GM21619 (cell line): ENCODE measurements at regions not wholly inside any gene's neighbourhood (a gene's known extent, or its start where the extent isn't known, plus 50 kb on each side); places are given as distances from the start of the nearest gene placed in this dataset.

ENCODE experiments used
- ATAC-seq: cut with Tn5 transposase; IDR thresholded peaks from one replicate; pipeline ENCODE4 v1.9.1; 2021; ENCODE audit not compliant: unreplicated experiment

- no peak for ATAC-seq
Observed at GRCh38 chr5:164561933-164562872, 1056.8 kb downstream of the MAT2B start.

- no peak for ATAC-seq
Observed at GRCh38 chr5:164563370-164563769, 1058.0 kb downstream of the MAT2B start.

GRCh38 chr5:164573397-164573796, 1068.0 kb downstream of the MAT2B start:
- ATAC-seq, result no peak

GRCh38 chr5:164577201-164577600, 1071.8 kb downstream of the MAT2B start:
- ATAC-seq, result no peak

- ATAC-seq, result no peak
Observed at GRCh38 chr5:164577742-164578141, 1072.3 kb downstream of the MAT2B start.

GRCh38 chr5:164578401-164578800, 1073.0 kb downstream of the MAT2B start:
- ATAC-seq, result no peak

- ATAC-seq, result no peak
Observed at GRCh38 chr5:164578911-164579310, 1073.5 kb downstream of the MAT2B start.

- ATAC-seq, result no peak
Observed at GRCh38 chr5:164580155-164580554, 1074.7 kb downstream of the MAT2B start.

- ATAC-seq, result no peak
Observed at GRCh38 chr5:164581889-164582288, 1076.5 kb downstream of the MAT2B start.

- no peak for ATAC-seq
Observed at GRCh38 chr5:164593982-164594381, 1088.6 kb downstream of the MAT2B start.

- ATAC-seq, result peak; percentile 94
Observed at GRCh38 chr5:164597293-164597900, 1092.0 kb downstream of the MAT2B start.

- no peak for ATAC-seq
Observed at GRCh38 chr5:164600274-164600673, 1094.9 kb downstream of the MAT2B start.

- ATAC-seq, result no peak
Observed at GRCh38 chr5:164600929-164601535, 1095.6 kb downstream of the MAT2B start.

- no peak for ATAC-seq
Observed at GRCh38 chr5:164608507-164608906, 1103.1 kb downstream of the MAT2B start.

GRCh38 chr5:164610374-164610773, 1105.0 kb downstream of the MAT2B start:
- no peak for ATAC-seq

GRCh38 chr5:164614707-164615106, 1109.3 kb downstream of the MAT2B start:
- no peak for ATAC-seq

GRCh38 chr5:164617290-164617689, 1111.9 kb downstream of the MAT2B start:
- ATAC-seq, result no peak

GRCh38 chr5:164627021-164627420, 1121.6 kb downstream of the MAT2B start:
- ATAC-seq, result no peak

- no peak for ATAC-seq
Observed at GRCh38 chr5:164636456-164636855, 1131.0 kb downstream of the MAT2B start.

GRCh38 chr5:164637931-164638521, 1132.6 kb downstream of the MAT2B start:
- ATAC-seq, result no peak

GRCh38 chr5:164649266-164649665, 1143.8 kb downstream of the MAT2B start:
- ATAC-seq, result no peak
